Stimulated activated CD8-positive, alpha-beta memory T cell treated with anti-CD3 and anti-CD28 coated beads, Interleukin-7, amount 100 ng/mL, for 4 hours (primary cell): ENCODE measurements at regions not wholly inside any gene's neighbourhood (a gene's known extent, or its start where the extent isn't known, plus 50 kb on each side); places are given as distances from the start of the nearest gene placed in this dataset.
A peak's percentile ranks its signal among the peaks of the same experiment; 100 is the strongest.

Experiments
- DNase-seq, 2 donors: peaks; one replicate each; pipeline ENCODE4 v3.0.0-alpha.2; 2020; ENCODE audit warnings: low read depth in 2 of 2

DNA sequence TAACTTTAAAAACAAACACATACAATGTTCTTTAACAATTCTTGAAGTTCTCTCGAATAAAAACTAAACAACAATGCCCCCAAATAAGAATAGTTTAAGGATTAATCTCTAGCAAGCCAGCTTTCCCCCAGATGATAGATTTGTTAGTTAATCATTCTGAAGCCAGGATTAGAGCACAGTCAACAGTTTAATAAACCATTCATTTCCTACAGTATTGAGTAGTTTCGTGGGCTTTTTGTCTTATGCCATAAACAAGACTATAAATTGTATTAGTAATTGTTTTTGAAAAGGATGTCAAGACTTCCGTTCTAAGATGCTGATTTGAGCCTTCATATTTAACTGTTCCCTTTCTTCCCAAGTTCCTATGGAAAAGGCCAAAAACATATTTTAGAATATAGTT is 136.6 kb downstream of the PIK3R1 start:
- no peak for DNase-seq

DNA sequence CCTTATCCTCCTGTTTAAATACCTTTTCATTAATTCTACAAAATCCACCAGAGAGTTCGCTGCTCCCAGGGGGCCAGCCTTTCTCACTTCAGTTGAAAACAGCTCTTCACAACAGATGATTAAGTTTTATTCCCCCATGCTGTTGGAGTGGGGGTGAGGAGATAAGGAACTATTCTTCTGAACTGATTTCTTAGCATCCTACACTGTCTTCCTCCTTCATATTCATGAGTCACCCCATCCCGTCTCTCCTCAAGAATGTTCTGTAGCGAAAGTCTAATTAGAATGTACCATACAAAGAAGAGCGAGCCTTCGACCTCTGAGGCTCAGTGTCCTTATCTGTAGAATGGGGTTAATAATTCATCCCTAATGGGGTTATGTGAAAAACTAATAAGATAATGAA is 138.0 kb downstream of the PIK3R1 start:
- DNase-seq, result no peak

DNA sequence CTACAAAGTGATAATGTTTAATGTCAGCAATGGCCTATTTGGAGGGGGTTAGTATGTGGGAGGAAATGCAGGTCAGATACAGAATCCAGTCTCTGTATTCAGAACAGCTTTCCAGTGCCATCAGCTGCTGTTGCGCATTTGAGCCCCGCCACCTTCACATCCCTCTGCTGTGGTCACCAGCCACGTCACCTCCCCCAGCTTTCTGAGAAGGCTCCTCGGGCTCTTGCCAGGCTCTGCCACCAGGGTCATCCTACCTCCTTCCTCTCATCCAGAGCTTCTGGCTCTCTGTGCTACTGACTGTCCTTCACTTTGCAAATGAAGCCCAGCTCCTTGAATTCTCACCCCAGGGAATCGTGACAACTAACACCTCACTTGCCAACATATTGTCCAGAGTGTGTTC is 138.8 kb downstream of the PIK3R1 start:
- no peak for DNase-seq

DNA sequence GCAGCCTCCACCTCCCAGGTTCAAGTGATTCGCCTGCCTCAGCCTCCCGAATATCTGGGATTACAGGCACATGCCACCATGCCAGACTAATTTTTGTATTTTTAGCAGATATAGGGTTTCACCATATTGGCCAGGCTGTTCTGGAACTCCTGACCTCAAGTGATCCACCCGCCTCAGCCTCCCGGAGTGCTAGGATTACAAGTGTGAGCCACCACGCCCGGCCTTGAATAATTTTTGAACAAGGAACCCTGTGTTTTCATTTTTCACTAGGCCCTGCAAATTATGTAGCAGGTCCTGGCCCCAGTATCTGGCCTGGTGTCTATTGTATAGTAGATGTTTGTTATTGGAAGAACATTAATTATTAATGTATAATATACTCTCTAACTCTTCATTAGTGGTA is 140.7 kb downstream of the PIK3R1 start:
- DNase-seq, result no peak

DNA sequence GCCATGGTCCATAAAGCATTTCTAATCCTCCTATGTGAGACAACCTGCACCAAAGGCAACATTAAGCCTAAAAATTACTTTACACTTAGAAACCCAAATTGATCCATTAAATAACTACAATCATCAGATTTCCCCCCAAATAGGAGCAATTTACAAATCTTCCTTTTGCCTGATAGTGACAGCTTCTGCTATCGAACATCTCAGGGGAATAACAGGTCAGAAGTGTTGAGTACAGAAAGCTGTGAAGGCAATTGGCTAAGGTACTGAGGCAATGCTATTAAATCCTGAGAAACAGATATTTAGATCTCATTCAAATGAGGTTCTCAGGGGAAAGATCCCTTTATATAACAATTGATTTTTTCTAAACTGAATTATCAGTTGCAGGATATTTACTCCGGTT is 141.1 kb downstream of the PIK3R1 start:
- DNase-seq, result no peak

DNA sequence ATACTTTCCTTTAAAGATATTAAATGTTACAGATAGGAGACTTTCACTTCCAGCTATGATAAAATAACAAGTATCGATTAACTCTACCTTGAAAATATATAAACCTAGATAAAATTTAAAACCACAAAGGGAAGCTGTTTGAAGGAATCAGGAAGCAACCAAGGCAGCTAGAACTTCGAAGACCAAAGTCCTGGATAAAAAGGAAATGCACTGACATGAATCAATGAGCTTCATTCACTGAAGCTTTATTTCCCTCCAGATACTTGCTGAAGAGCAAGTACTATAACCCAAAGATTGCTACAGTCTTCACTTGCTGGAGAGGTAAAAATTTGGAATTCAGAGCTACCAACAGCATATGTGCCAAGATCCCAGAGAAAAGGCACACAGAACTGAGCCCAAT is 144.1 kb downstream of the PIK3R1 start:
- DNase-seq, result no peak

DNA sequence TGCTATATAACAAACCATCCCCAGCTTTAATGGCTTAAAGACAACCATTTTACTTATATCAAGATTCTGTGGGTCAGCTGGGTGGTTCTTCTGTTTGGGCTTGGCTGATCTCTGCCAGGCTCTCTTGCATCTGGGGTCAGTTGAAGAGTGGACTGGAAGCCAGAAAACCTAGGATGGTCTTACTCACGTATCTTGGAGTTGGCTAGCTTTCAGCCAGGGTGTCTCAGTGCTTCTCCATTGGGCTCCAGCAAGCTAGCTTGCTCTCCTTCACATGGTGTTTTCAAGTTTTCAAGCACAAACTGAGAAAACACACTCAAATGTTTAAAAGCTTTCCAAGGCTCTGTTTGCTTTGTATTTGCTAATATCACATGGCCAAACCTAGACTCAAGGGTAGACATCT is 146.8 kb downstream of the PIK3R1 start:
- DNase-seq, result no peak

DNA sequence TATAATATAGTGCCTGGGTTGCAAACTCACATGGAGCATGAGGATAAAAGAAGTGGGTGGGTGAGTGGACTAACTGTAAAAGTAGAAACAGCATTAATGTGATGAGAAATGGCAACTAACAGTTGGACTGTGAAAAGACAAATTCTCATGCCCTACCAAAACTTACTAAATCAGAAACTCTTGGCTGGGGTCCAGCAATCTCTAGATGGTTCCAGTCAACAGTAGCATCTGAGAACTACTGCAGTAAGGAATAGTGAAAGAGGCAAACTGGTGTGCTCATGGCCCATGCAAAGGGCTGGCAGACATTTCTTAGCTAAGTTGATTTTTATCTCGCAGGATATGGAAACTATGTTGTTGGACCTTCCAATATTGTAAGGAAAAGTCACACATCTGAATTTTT is 150.3 kb downstream of the PIK3R1 start:
- DNase-seq, result no peak

DNA sequence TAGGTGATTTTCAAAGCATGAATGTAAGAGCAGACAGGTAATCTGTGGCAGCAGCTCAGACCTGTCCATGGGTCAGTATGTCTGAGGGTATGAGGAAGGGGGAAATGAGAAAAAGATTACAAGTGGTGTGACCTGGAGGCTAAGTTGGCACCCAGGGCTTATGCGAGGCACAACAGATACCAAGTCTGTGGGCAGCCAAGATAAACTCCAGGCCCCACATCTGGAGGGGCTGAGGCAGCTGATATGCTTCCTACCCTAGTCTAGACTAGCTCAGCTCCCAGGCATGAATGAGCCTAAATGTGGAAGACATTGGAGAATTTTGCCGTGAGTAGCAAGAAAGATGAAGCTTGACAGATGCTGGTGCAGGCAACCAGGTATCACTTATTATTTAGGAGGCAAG is 151.7 kb downstream of the PIK3R1 start:
- DNase-seq, result no peak

DNA sequence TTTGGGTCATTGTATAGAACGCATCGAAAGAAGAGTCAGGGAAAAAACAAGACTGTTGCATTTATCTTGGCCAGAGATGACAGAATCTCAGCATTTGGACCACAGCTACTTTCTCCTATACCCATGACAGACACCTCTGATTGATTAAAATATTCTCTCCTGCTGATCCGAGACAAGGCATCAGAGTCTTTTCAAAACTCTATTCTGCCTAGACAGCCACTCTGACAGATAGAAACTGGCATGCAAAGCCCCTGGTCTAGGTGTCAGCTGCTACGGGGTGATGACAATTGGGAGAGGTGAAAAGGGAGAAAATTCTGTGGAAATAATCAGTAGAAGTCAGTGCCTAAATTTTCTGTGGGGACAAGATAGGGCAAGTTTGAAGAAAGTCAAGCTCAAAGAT is 152.2 kb downstream of the PIK3R1 start:
- DNase-seq, result no peak

DNA sequence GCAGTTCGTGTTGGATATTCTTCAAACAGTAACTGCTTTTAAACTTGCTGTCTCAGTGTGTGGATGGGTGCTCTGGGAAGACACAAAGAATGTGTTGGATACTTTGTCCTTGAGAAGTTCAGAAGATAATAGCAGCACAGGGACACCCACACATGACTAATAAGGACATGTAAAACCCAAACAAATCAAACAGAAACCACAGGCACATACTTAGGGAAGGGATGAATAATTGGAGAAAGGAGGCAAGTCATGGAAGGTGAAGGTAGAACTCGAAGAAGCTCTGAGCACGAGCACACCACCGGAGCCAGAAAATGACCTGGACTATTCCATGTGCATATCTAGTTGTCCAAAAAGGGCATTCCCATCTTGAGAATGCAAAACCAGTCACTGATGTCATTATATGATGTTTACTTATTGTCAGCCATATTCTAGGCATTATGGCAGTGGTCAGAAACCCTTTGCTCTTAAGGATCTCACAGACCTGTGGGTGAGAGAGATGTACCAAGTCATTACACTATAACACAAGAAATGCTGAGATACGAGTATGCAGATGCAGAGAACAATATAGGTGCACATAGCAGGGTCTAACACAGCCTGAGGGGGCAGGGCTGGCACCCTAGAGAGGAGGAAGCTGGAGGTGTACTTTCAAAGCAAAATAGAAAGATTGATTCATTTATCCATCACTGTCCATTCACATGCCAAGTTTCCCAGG is 152.9 kb downstream of the PIK3R1 start:
- no peak for DNase-seq

DNA sequence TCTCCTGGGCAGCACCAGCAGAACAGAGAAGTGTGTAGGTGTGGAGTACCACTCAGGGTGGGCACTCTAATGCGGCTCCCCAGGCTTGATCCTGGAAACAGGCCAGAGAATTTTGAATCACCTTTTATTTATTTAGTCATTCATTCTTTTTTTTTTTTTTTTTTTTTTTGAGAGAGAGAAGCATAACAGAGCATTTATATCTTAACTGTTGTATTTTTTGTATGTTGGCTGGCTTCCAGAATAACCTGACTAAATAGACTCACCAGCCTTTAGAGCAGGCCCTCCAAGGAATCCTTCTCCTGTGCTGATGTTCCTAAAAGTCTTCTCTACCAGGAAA is 153.4 kb downstream of the PIK3R1 start:
- no peak for DNase-seq

DNA sequence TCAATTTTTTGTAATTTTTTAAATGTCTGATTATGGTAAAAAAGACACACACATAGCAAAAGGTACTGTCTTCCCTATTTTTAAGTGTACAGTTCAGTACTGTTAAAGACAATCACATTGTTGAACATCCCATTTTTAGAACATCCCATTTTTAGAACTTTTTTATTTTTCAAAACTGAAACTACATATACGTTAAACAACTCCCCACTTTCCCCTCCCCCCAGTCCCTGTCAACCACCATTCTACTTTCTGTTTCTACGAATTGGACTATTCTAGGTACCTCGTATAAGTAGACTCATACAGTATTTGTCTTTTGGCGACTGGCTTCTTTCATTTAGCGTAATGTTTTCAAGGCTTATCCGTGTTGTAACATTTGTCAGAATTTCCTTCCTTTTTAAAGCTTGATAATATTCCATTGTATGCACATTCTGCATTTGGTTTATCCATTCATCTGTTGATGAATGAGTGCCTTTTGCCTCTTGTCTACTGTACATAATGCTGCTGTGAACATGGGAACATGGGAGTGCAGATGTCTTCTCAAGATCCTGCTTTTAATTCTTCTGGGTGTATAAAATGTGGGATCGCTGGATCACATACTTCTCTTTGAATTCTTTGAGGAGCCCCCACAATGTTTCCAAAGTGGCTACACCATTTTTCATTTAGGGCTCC is 154.0 kb downstream of the PIK3R1 start:
- DNase-seq, result peak in 1 of 2 donors; percentile 32

DNA sequence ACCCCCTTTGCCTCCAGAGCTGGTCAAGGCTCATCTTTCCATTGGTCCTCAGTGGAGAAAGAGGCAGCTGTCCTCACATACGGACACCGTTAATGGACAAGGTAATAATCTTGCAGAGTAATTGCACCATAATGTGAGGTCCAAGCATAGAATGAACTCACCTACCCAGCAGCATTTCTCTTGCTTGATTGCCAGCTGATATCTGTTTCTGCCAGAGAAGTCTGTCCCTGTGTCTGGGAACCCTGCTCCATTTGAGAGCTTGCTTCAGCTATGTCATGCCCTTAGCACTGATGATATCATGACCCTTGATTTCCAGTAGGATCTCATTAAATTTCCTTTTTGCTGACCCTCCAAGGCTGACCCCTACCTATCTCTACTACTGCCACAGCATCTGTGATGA is 154.6 kb downstream of the PIK3R1 start:
- DNase-seq, result no peak

DNA sequence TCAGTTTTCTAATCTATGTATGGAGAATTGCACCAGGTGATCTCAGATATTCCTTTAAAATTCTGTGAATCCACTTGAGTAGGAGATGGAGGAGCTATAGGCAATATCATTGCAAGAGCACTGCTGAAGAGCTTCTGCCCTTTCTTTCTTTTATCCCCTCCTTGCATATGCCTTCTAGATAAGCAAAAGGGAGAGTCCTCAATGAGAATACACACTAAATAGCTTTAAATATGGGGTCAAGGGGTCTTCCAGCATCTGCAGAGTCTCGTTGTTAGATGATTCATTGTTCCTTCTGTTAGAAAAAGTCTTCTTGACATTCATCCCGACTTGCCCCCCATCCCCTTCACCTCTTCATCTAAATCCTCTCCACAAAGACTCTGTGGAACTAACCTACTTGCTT is 156.1 kb downstream of the PIK3R1 start:
- no peak for DNase-seq

DNA sequence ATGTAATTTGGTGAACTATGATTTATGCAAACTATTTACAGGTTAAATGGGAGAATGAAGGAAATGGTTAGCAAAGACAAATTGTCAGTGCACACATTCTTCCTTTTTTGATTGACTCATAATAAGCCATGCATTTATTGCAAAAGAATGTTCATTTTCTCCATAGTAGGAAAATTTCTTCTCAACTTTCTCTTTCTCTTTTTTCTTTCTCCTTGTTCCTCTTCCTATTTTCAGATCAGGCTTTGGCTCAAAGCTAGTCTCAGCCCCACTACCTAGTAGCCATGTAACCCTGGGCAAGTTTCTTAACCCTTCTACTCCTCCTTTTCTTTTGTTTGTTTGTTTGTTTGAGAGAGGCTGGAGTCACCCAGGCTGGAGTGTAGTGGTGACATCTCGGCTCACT is 156.6 kb downstream of the PIK3R1 start:
- no peak for DNase-seq

DNA sequence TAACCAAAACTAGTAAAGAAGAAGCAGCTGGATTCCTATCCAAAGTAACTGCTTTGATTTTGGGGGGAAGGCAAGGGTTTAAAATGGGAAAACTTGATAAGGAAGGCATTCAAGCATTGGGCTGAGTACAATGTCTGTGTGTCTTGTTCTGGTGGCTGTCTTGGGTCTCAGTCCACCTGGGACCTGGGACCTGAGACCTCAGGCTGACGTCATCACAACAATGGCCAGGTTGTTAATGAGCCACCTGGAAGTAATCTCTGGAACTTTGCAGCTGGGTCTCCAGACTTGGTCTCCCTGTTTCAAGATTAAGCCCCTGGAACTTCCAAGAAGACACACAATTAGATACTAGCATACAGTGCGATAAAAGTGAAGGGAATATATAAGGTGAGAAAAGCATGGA is 157.5 kb downstream of the PIK3R1 start:
- DNase-seq, result no peak

DNA sequence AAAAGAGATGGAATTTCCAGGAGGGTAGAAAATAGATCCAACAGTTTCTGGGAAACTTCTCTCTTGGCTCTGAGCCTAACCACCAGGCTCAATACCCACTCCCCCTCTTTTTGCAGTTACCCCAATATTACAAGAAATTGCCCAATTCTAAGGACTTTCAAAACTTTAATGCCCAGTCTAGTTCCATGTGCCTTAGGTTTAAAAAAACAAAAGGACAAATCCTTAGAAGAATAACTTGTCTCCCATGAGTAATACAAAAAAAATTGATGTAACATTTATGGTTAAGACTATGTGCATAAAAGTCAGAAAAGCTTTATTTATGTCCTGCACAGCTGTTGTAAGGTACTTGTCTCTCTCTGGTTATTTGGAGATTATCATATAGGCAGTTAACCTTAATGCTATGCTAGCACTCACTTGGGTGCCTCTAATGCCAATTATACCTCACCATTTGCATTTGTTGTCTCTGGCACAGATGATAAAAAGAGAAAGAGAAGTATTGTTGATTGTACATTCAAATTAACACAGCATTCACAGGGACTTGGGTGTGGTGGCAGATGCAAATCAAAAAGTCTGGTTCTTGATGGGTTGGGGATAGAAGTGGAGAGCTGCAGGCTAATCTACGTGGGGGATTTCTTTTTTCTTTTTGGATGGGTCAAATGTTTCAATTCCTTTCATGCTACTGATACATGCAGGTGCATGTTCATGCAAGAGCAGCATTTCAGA is 159.4 kb downstream of the PIK3R1 start:
- no peak for DNase-seq

DNA sequence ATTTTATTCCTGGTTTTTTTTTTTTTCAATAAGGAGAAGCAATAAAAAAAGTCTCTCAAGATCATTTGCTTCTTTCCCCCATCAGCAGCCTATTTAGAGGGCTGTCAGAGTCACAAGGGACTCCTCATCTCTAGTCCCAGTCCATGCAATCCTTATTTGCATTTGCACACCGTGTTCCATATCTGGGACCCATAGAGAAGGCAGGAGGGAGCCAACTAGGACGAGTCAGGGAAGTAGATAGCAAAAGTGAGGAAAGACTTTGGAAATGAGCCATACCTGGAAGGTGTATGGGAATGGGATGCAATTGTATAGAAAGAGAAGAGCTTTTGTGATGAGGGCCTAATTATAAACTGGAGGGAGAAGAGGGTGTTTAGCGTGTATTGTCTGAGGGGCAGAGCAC is 160.0 kb downstream of the PIK3R1 start:
- DNase-seq, result no peak

DNA sequence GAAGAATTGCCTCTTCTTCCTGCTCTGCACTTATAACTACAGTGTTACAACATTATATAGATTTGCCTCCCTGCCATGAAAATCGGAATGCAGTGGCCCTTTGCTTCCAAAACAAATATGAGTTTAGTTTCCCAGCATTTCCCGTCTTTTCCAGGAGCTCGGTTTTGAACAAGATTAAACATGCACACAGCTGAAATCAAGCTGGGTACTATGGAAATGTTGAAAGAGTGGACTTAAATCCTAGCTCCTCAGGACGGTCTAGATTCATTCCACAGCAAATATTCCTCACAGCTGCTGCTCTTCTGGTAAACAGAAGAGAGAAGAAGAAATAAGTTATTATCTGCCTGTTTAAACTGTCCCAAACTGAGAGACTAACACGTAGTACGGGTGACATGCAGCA is 161.4 kb downstream of the PIK3R1 start:
- no peak for DNase-seq

DNA sequence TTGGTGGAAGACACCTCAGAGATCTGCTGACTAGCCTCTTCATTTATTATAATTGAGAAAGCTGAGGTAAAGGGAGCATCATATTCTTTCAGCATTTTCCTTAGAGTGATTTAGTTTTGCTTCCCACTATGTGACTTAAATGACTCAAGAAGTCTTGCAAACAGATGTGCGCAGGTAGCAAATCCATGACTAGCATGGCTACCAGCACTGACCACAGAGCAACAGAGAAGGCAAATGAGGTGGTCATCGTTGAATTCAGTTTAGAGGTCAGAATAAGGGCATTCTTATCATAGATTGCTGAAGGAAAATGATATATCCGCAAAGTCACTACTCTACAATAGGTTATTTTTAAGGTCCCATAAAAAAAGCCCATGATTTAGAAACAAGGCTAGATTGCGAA is 162.2 kb downstream of the PIK3R1 start:
- no peak for DNase-seq

DNA sequence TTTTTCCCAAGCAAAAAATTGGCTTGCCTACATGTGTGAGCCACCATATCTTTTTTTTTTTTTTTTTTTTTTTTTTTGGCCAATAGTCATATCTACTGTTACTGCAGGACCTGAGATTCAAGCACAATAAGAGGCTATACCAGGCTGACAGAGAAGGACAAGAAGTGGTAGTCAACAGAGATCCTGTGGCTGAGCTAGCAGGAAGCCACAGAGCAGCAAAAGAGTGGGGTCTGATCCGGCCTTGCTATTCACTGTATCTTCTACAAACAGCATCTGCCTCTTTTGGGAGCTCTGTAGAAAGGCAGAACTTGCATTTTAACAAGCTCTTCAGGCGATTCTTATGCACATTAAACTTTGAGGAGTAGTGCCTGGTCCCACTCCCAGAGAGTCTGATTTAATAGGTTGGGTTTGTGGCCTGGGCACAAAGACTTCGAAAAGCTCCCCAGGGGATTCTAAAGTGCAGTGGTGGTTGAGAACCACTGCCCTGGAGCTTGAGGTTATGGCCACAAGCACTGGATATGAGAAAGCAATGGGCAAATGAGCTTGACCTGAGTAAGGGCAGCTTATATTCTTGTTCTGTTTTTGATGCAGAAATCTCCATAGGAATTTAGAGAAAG is 162.8 kb downstream of the PIK3R1 start:
- no peak for DNase-seq
